NCI-H748 (cell line): ENCODE measurements at regions not wholly inside any gene's neighbourhood (a gene's known extent, or its start where the extent isn't known, plus 50 kb on each side); places are given as distances from the start of the nearest gene placed in this dataset.
"Not testable (repeated sequence)": the region's sequence is repeated elsewhere in the genome, so short reads cannot be mapped to it uniquely, and the experiment has no call there.

ENCODE experiments used
- DNase-seq: peaks from one replicate; lab custom pipeline; 2025; ENCODE audit not compliant: unreplicated experiment; lab: John Stamatoyannopoulos, UW

- DNase-seq = no peak
These were observed 113.2 kb upstream of the SATB2 start for GRCh38 chr2:199570934-199571333.

GRCh38 chr2:199569336-199569735 lies 111.6 kb upstream of the SATB2 start:
- no peak for DNase-seq

- no peak for DNase-seq
These were observed 100.4 kb upstream of the SATB2 start for GRCh38 chr2:199558156-199558555.

GRCh38 chr2:199556527-199557285 lies 99.0 kb upstream of the SATB2 start:
- no peak for DNase-seq

GRCh38 chr2:199554026-199554425 lies 96.3 kb upstream of the SATB2 start:
- DNase-seq = no peak

- no peak for DNase-seq
These were observed 94.4 kb upstream of the SATB2 start for GRCh38 chr2:199552141-199552540.

- DNase-seq = no peak
These were observed 86.0 kb upstream of the SATB2 start for GRCh38 chr2:199543606-199544172.

GRCh38 chr2:199535445-199536177 lies 77.9 kb upstream of the SATB2 start:
- no peak for DNase-seq

GRCh38 chr2:199533873-199534272 lies 76.1 kb upstream of the SATB2 start:
- DNase-seq = not testable (repeated sequence)

GRCh38 chr2:199527071-199527470 lies 69.3 kb upstream of the SATB2 start:
- no peak for DNase-seq

- DNase-seq = no peak
These were observed 67.2 kb upstream of the SATB2 start for GRCh38 chr2:199524689-199525574.

- DNase-seq = no peak
These were observed 51.7 kb upstream of the SATB2 start for GRCh38 chr2:199509403-199509802.
